DMS153 treated with DMSO at 0.1 percent for 48 hours (cell line): ENCODE measurements at regions not wholly inside any gene's neighbourhood (a gene's known extent, or its start where the extent isn't known, plus 50 kb on each side); places are given as distances from the start of the nearest gene placed in this dataset.
"Not testable (repeated sequence)": the region's sequence is repeated elsewhere in the genome, so short reads cannot be mapped to it uniquely, and the experiment has no call there.

Experiments used
- DNase-seq: peaks from one replicate; lab custom pipeline; 2025; ENCODE audit not compliant: unreplicated experiment; lab: John Stamatoyannopoulos, UW

GRCh38 chr9:22649384-22649783 is 202.8 kb downstream of the DMRTA1 start:
- no peak for DNase-seq

GRCh38 chr9:22650145-22650544 is 203.5 kb downstream of the DMRTA1 start:
- DNase-seq, result no peak

GRCh38 chr9:22650946-22651345 is 204.3 kb downstream of the DMRTA1 start:
- no peak for DNase-seq

- no peak for DNase-seq
Observed at GRCh38 chr9:22654833-22655232, 208.2 kb downstream of the DMRTA1 start.

- no peak for DNase-seq
Observed at GRCh38 chr9:22657713-22658112, 211.1 kb downstream of the DMRTA1 start.

GRCh38 chr9:22658484-22658883 is 211.9 kb downstream of the DMRTA1 start:
- DNase-seq, result not testable (repeated sequence)

- DNase-seq, result no peak
Observed at GRCh38 chr9:22682536-22682935, 235.9 kb downstream of the DMRTA1 start.

- peak; percentile 41 for DNase-seq
Observed at GRCh38 chr9:22682961-22683699, 236.5 kb downstream of the DMRTA1 start.

- peak; percentile 2 for DNase-seq
Observed at GRCh38 chr9:22683700-22684075, 237.1 kb downstream of the DMRTA1 start.

GRCh38 chr9:22693156-22693555 is 246.5 kb downstream of the DMRTA1 start:
- no peak for DNase-seq

- DNase-seq, result no peak
Observed at GRCh38 chr9:22700171-22700570, 253.5 kb downstream of the DMRTA1 start.

GRCh38 chr9:22718653-22719052 is 272.0 kb downstream of the DMRTA1 start:
- no peak for DNase-seq

- no peak for DNase-seq
Observed at GRCh38 chr9:22722492-22722891, 275.9 kb downstream of the DMRTA1 start.

- no peak for DNase-seq
Observed at GRCh38 chr9:22731786-22732185, 285.2 kb downstream of the DMRTA1 start.

- no peak for DNase-seq
Observed at GRCh38 chr9:22739712-22740111, 293.1 kb downstream of the DMRTA1 start.

- DNase-seq, result no peak
Observed at GRCh38 chr9:22740781-22741180, 294.2 kb downstream of the DMRTA1 start.

- DNase-seq, result no peak
Observed at GRCh38 chr9:22742401-22742800, 295.8 kb downstream of the DMRTA1 start.

- DNase-seq, result no peak
Observed at GRCh38 chr9:22773501-22774220, 327.0 kb downstream of the DMRTA1 start.

GRCh38 chr9:22790329-22790728 is 343.7 kb downstream of the DMRTA1 start:
- no peak for DNase-seq

- no peak for DNase-seq
Observed at GRCh38 chr9:22808876-22809275, 362.3 kb downstream of the DMRTA1 start.

- no peak for DNase-seq
Observed at GRCh38 chr9:22809371-22809770, 362.7 kb downstream of the DMRTA1 start.

GRCh38 chr9:22813529-22813928 is 366.9 kb downstream of the DMRTA1 start:
- DNase-seq, result no peak

- DNase-seq, result no peak
Observed at GRCh38 chr9:22815246-22815645, 368.6 kb downstream of the DMRTA1 start.
